SK-N-SH treated with all-trans-retinoic acid at 6 μM for 48 hours (cell line): ENCODE measurements at regions not wholly inside any gene's neighbourhood (a gene's known extent, or its start where the extent isn't known, plus 50 kb on each side); places are given as distances from the start of the nearest gene placed in this dataset.

Source experiments
- ISL1 ChIP-seq: fragments of 250-450 bp; sonication (Bioruptor Pico); IDR thresholded peaks from 2 replicates; pipeline ENCODE4 v2.1.2; 2022; ENCODE audit warnings: mild to moderate bottlenecking, moderate library complexity
- TF ChIP-seq, protein P1 (sequence below): fragments of 250-450 bp; sonication (Bioruptor Pico); IDR thresholded peaks from 2 replicates; pipeline ENCODE4 v1.5.1; 2020; ENCODE audit warnings: low read depth, mild to moderate bottlenecking, moderate library complexity

DNA sequence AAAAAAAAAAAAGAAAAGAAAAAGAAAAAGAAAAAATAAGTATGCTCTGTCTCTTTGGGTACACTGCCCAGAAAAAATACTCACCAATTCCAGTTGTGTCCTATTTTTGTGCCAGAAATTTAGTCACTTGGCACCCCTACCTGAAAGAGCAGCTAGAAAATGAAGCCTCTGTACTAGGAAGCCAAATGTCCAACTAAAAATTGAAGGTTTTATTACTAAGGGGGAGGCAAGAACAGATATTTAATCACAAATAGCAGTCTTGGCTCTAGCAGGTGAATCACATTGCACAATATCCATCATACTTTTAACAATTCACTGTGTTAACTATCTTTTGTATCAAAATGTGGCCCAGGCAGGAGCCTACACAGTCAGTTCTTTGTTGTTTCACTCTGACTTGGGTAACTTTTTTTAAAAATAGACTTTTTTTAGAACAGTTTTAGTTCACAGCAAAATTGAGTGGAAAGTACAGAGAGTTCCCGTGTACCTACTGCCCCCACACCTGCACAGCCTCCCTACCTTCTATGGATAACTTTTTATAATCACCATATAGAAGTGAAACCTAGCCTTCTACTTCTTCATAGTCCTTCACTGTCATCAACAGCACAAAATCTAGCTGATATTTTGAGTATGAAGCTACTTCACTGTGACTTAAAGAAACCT is 87.1 kb upstream of the ATF7IP start:
- TF ChIP-seq, protein P1, sequence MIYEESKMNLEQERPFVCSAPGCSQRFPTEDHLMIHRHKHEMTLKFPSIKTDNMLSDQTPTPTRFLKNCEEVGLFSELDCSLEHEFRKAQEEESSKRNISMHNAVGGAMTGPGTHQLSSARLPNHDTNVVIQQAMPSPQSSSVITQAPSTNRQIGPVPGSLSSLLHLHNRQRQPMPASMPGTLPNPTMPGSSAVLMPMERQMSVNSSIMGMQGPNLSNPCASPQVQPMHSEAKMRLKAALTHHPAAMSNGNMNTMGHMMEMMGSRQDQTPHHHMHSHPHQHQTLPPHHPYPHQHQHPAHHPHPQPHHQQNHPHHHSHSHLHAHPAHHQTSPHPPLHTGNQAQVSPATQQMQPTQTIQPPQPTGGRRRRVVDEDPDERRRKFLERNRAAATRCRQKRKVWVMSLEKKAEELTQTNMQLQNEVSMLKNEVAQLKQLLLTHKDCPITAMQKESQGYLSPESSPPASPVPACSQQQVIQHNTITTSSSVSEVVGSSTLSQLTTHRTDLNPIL (CRISPR knock-in tag), result no peak
- TF ChIP-seq ISL1 (CRISPR knock-in tag), result no peak
